HCT116 (cell line): ENCODE measurements at regions not wholly inside any gene's neighbourhood (a gene's known extent, or its start where the extent isn't known, plus 50 kb on each side); places are given as distances from the start of the nearest gene placed in this dataset.

Experiments
- ATF3 ChIP-seq: IDR thresholded peaks from 2 replicates; pipeline ENCODE4 v1.6.1; 2012
- CTCF ChIP-seq, 3 experiments: fragments of 200-600 bp in 1 of 3; sonication (generic) in 1 of 3; IDR thresholded peaks in 2 of 3; conservative IDR thresholded peaks in 1 of 3; 2 replicates each; pipeline ENCODE4 v1.5.1; 2012 to 2017; ENCODE audit warnings: low read depth in 2 of 3, low read length in 2 of 3, antibody characterized with exemption in 1 of 3, borderline replicate concordance in 1 of 3, control low read depth in 1 of 3, mild to moderate bottlenecking in 1 of 3, mixed read lengths in 1 of 3, mixed run types in 1 of 3, moderate library complexity in 1 of 3; ENCODE audit not compliant: insufficient read depth in 1 of 3
- EZH2phosphoT487 ChIP-seq: fragments of 200-600 bp; IDR thresholded peaks from 2 replicates; pipeline ENCODE4 v1.6.1; 2018; ENCODE audit warnings: antibody characterized with exemption, borderline replicate concordance
- POLR2A ChIP-seq: IDR thresholded peaks from 2 replicates; pipeline ENCODE4 v1.7.0; 2011; ENCODE audit warnings: borderline replicate concordance; ENCODE audit not compliant: insufficient read depth, insufficient read length; ENCODE audit errors: extremely low read depth
- SRF ChIP-seq: IDR thresholded peaks from 2 replicates; pipeline ENCODE4 v1.6.1; 2012; ENCODE audit warnings: low read depth
- ZNF274 ChIP-seq: fragments of 200-500 bp; sonication (Bioruptor generic); IDR thresholded peaks from 2 replicates; pipeline ENCODE4 v1.6.1; 2014; ENCODE audit warnings: mild to moderate bottlenecking, low read depth, low read length, inconsistent platforms

- TF ChIP-seq ATF3 (no peak), CTCF (IDR thresholded peaks at IDR 0.05 in 2 of 3, conservative IDR thresholded peaks at IDR 0.05 in 1 of 3; ENCODE audit: borderline replicate concordance in 1 of 3, insufficient read depth in 1 of 3, low read depth in 2 of 3, low read length in 2 of 3) (no peak), ZNF274 (no peak), EZH2phosphoT487 (no peak), SRF (no peak), POLR2A (no peak)
Measured at GRCh38 chr18:40313030-40313642, 1641.9 kb upstream of the PIK3C3 start.
